GM23338 (cell line): ENCODE measurements at regions not wholly inside any gene's neighbourhood (a gene's known extent, or its start where the extent isn't known, plus 50 kb on each side); places are given as distances from the start of the nearest gene placed in this dataset.

Source experiments
- CREB1 ChIP-seq: fragments of 250-450 bp; sonication (Bioruptor Pico); IDR thresholded peaks from 2 replicates; pipeline ENCODE4 v1.5.0; 2020; ENCODE audit warnings: low read depth, mild to moderate bottlenecking, moderate library complexity
- EZH2 ChIP-seq: fragments of 200-600 bp; sonication (generic); IDR thresholded peaks from one replicate; pipeline ENCODE4 v1.8.0; 2017; ENCODE audit warnings: antibody characterized with exemption, mild to moderate bottlenecking, low read depth; ENCODE audit not compliant: unreplicated experiment
- EZH2phosphoT487 ChIP-seq: fragments of 200-600 bp; sonication (generic); IDR thresholded peaks from one replicate; pipeline ENCODE4 v1.8.1; 2018; ENCODE audit warnings: antibody characterized with exemption; ENCODE audit not compliant: unreplicated experiment
- STAT1 ChIP-seq: IDR thresholded peaks from one replicate; pipeline ENCODE4 v1.6.1; 2016; ENCODE audit warnings: antibody characterized with exemption; ENCODE audit not compliant: unreplicated experiment
- TF ChIP-seq, protein P1 (sequence below), 2 experiments: fragments of 200-600 bp in 1 of 2; sonication (generic) in 1 of 2; conservative IDR thresholded peaks; 2 replicates each; pipeline versions ENCODE4 v1.5.1 to v1.6.1; 2016 to 2017; ENCODE audit warnings: antibody characterized with exemption in 2 of 2, low read depth in 2 of 2, mild to moderate bottlenecking in 2 of 2, moderate library complexity in 1 of 2
- TF ChIP-seq, protein P2 (sequence below): IDR thresholded peaks from 2 replicates; pipeline ENCODE4 v1.6.1; 2016; ENCODE audit warnings: antibody characterized with exemption

DNA sequence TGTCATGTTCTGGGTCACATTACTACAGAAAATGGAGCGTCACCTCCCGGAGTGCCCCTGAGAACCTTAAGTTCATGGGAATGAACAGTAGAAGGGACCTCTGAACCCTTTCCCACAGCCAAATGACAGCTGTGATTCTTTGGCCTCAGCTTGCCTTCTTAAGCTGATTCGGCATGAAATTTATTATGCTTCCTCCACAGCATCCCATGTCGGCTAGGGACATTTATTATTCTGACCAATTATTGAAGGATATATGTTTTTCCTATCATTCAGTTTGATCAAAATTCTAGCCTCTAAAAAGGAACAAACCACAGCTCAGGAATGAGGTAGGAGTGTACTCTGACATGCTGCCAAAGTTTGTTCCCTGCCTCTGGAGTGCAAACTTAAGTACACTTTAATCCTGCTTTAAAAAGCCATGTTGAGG, 440.6 kb downstream of the CETN3 start:
- TF ChIP-seq, protein P1, sequence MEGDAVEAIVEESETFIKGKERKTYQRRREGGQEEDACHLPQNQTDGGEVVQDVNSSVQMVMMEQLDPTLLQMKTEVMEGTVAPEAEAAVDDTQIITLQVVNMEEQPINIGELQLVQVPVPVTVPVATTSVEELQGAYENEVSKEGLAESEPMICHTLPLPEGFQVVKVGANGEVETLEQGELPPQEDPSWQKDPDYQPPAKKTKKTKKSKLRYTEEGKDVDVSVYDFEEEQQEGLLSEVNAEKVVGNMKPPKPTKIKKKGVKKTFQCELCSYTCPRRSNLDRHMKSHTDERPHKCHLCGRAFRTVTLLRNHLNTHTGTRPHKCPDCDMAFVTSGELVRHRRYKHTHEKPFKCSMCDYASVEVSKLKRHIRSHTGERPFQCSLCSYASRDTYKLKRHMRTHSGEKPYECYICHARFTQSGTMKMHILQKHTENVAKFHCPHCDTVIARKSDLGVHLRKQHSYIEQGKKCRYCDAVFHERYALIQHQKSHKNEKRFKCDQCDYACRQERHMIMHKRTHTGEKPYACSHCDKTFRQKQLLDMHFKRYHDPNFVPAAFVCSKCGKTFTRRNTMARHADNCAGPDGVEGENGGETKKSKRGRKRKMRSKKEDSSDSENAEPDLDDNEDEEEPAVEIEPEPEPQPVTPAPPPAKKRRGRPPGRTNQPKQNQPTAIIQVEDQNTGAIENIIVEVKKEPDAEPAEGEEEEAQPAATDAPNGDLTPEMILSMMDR (conservative IDR thresholded peaks at IDR 0.05; ENCODE audit: low read depth in 2 of 2) = no peak
- no peak for TF ChIP-seq EZH2phosphoT487
- no peak for TF ChIP-seq EZH2
- TF ChIP-seq, protein P2, sequence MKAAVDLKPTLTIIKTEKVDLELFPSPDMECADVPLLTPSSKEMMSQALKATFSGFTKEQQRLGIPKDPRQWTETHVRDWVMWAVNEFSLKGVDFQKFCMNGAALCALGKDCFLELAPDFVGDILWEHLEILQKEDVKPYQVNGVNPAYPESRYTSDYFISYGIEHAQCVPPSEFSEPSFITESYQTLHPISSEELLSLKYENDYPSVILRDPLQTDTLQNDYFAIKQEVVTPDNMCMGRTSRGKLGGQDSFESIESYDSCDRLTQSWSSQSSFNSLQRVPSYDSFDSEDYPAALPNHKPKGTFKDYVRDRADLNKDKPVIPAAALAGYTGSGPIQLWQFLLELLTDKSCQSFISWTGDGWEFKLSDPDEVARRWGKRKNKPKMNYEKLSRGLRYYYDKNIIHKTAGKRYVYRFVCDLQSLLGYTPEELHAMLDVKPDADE = no peak
- TF ChIP-seq CREB1 (CRISPR knock-in tag) = no peak
- TF ChIP-seq STAT1 = no peak
